ENCODE measurements at regions not wholly inside any gene's neighbourhood (a gene's known extent, or its start where the extent isn't known, plus 50 kb on each side); places are given as distances from the start of the nearest gene placed in this dataset.

GRCh38 chr2:53455094-53455493 is 312.5 kb upstream of the CHAC2 start:
- Mint-ChIP-seq H3K27ac (no peak overlapping the region), H3K4me1 (no peaks in the 10 kb centered on the region), H3K36me3 (no peaks in the 10 kb centered on the region), H3K4me3 (no peak overlapping the region), H3K27me3 (no peaks in the 10 kb centered on the region), H3K9me3 (no peaks in the 10 kb centered on the region)

DNA sequence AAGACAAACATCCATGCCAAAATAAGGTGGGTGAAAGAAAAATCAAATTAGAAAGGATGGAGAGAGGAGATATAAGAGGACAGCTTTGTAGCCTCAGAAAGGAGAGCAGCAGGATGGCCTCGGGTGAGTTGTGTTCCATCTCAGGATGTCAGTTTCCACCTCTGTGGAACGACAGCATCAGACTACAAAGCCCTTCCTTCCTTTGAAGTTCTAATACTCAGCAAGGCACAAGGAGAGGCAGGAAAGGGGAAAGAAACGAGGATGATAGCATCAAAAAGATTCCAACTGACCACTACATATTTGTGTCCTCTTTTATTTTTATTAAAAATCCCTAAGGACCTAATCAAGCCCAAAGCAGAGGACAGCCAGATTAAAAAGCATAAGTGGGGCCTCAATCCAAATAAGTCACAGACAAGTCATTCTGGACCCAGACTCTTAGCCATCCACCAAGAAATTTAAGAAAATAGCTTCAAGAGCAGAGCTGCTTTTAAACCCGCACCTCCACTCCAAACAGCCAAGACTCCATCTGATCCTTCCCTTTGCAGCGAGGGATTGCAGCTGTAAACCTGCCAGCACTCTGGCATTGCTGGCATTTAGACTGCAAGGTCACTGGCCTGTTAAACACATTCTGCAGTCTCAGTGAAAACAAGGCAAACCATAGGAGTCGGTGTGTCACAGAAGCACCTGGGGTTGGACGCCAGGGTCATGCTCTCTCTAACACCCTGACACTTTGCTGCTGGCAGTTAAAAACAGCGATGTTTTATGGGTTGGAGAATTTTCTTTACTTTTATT is 314.5 kb upstream of the CHAC2 start:
- H3K4me1 Mint-ChIP-seq = no peaks in the 10 kb centered on the region
- H3K27ac Mint-ChIP-seq = no peak overlapping the region
- no peaks in the 10 kb centered on the region for H3K27me3 Mint-ChIP-seq
- H3K4me3 Mint-ChIP-seq = no peak overlapping the region
- no peaks in the 10 kb centered on the region for H3K9me3 Mint-ChIP-seq
- no peaks in the 10 kb centered on the region for H3K36me3 Mint-ChIP-seq

DNA sequence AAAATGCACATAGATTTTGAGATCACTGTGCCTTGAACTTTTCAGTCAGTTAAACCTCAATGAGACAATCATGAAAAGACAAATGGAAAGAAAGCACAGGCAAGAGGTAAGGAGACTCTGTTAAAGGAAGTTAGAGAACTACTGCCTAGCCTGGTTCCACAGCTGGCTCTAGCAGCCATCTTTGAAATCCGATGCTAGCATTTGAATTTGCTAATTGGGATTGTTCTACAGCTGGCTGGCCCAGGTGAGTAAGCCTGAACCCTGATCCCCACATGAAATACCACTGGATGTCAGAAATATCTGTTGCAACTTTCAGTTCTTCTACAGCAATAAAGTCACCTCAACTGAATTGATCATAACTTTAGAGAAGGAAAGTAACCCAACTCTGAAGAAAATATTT is 315.2 kb upstream of the CHAC2 start:
- no peak overlapping the region for H3K27ac Mint-ChIP-seq
- H3K36me3 Mint-ChIP-seq = no peaks in the 10 kb centered on the region
- no peak overlapping the region for H3K4me3 Mint-ChIP-seq
- no peaks in the 10 kb centered on the region for H3K27me3 Mint-ChIP-seq
- H3K9me3 Mint-ChIP-seq = no peaks in the 10 kb centered on the region
- no peaks in the 10 kb centered on the region for H3K4me1 Mint-ChIP-seq

DNA sequence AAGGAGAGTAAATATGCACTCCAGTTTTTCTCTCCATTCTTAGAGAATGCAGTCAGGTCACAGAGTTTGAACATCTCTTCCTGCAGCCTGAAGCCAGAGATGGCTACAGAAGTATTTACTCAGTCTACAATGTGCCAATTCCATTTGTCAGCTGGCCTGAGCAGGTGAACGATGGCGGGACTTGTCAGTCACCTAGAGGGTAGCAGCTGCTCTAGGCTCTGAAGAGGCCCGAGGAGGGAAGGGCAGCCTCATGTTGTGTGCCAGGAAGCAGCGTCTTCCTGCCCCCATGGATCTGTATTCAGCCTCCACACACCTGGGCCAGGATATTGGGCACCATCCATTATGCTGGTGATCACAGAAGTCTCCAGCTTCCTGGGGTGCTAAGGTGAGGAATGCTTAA is 316.7 kb upstream of the CHAC2 start:
- no peaks in the 10 kb centered on the region for H3K9me3 Mint-ChIP-seq
- no peaks in the 10 kb centered on the region for H3K4me1 Mint-ChIP-seq
- H3K27me3 Mint-ChIP-seq = no peaks in the 10 kb centered on the region
- no peak overlapping the region for H3K4me3 Mint-ChIP-seq
- no peak overlapping the region for H3K27ac Mint-ChIP-seq
- no peaks in the 10 kb centered on the region for H3K36me3 Mint-ChIP-seq

DNA sequence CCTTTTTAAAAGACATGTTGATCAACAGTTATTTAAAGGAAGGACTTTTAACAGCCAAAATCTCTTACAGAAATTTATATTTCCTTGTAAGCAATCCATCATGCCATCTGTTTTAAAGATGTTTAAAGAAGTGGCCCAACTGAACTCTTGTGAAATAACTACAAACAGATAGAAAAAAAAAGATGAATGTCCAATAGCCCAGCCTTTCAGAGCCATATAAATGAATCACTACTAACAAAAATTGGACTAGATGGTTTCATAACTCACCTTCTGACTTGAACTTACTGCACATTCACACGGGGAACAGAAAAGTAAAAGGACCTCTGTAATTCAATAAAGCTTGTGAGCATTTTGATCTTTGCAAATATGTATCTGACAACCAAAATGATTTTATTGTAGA is 319.0 kb upstream of the CHAC2 start:
- H3K9me3 Mint-ChIP-seq = no peaks in the 10 kb centered on the region
- H3K27ac Mint-ChIP-seq = no peak overlapping the region
- H3K4me3 Mint-ChIP-seq = no peak overlapping the region

DNA sequence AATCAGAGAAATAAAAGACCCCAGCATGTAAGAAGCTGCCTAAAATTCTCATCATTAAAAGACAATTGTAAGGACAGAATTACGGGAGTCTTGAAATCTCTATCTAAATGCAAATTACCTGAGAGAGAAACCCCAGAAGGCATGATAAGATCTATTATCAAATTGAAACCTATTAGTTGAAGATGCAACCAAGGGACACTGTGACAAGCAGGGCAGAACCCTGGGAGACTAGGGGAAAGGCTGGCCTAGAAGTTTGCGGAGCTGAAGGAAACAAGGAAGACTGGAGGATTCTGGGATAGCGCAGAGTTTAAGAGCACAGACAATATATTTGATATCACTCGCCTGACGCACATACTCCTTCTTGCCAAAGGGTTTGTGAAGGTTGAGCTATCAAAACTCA is 319.5 kb upstream of the CHAC2 start:
- Mint-ChIP-seq H3K9me3 (no peaks in the 10 kb centered on the region), H3K4me3 (no peak overlapping the region), H3K36me3 (no peaks in the 10 kb centered on the region), H3K27me3 (no peaks in the 10 kb centered on the region), H3K27ac (no peak overlapping the region), H3K4me1 (no peaks in the 10 kb centered on the region)

More for the DNA sequence above, 319.0 kb upstream of the CHAC2 start:
- Mint-ChIP-seq H3K4me1 (no peaks in the 10 kb centered on the region), H3K27me3 (no peaks in the 10 kb centered on the region), H3K36me3 (no peaks in the 10 kb centered on the region)

DNA sequence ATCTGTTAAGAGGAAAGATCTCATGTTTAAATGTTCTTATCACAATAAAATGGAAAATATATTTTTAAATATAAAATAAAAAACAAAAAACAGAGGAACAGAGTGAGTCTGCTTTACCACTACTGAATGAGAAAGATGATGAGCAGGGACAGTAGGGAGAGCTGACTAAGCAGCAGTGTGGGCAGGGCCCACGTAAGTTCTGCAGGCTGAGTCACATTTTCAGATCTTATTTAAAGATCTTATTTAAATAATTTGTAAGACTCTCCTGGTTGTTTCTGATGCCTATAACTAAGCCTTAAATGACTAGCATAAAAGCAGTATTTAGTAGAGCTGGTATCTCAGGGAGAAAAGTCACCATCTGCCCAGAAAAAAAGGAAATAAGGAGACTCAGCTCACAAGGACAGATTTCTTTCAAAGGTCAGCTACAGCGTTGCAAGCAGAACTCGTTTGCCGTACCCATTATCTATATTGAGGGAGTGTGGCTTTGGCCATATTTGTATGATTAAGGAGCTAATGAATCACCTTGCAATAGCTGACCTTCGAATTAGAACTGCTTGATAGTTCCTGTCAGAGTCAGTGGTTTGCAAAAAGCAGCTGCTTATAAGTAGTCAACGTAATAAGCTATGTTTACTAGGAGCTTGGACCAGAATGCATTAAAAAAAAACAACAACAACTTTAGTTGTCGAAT is 322.1 kb upstream of the CHAC2 start:
- no peak overlapping the region for H3K4me3 Mint-ChIP-seq
- H3K4me1 Mint-ChIP-seq = no peaks in the 10 kb centered on the region
- H3K36me3 Mint-ChIP-seq = no peaks in the 10 kb centered on the region
- H3K27me3 Mint-ChIP-seq = no peaks in the 10 kb centered on the region
- H3K9me3 Mint-ChIP-seq = no peaks in the 10 kb centered on the region
- no peak overlapping the region for H3K27ac Mint-ChIP-seq

DNA sequence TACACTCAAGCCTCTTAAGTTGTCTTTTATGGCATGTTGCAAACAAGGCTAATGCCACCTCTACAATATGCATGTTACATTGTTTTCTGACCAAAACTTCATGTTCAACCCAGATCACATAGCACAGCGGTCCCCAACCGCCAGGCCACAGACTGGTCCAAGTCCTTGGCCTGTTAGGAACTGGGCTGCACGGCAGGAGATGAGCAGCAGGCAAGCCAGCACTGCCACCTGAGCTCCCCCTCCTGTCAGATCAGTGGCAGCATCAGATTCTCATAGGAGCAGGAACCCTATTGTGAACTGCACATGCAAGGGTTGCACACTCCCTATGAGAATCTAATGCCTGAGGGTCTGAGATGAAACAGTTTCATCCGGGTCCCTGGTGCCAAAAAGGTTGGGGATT is 324.8 kb upstream of the CHAC2 start:
- Mint-ChIP-seq H3K4me3 (no peak overlapping the region), H3K27me3 (peaks cover 3% of the 10 kb centered on the region), H3K27ac (no peak overlapping the region), H3K9me3 (no peaks in the 10 kb centered on the region), H3K4me1 (no peaks in the 10 kb centered on the region), H3K36me3 (no peaks in the 10 kb centered on the region)

DNA sequence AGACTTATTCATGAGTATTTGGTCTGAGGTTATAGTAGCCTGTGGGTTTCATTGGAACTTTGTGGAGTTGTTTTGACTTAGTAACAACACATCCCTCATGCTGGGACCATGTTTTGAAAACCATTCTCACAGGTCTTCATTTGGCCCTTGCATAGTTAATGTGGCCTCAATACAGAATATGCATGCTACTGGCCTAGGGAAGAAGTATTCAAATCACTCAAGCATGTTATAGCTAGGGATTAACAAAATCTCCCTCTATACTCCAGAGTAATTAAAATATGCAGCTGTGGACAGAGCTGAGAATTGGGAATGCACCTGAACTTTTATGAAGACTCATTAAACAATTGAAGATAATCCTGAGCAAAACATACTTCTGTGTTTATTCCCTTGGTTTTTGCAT is 325.5 kb upstream of the CHAC2 start:
- Mint-ChIP-seq H3K9me3 (no peaks in the 10 kb centered on the region), H3K36me3 (no peaks in the 10 kb centered on the region), H3K4me3 (no peak overlapping the region), H3K27ac (no peak overlapping the region), H3K4me1 (no peaks in the 10 kb centered on the region), H3K27me3 (peaks cover 3% of the 10 kb centered on the region)

- Mint-ChIP-seq H3K36me3 (no peaks in the 10 kb centered on the region), H3K4me1 (no peaks in the 10 kb centered on the region), H3K27ac (no peak overlapping the region), H3K27me3 (peaks cover 5% of the 10 kb centered on the region), H3K9me3 (no peaks in the 10 kb centered on the region), H3K4me3 (no peak overlapping the region)
Measured at GRCh38 chr2:53438692-53439091, 328.9 kb upstream of the CHAC2 start.

DNA sequence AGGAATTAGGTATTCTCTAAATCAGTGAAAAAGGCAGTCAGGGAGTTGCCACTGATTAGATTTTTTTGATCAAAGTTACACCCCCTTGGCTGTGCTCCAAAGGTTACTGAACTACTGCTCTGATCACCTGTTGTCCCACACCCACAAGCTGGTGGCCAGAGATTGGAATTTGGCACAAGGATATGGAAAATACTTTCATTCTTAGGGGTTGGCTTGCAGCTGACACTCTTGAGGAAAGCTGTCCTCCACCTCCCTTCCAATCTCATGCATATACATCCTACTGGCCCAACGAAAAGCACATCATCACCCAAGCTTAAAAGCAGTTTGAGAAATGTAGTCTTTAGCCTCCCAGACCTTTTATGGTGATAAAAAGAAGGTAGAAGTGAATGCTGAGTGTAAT is 329.5 kb upstream of the CHAC2 start:
- peaks cover 5% of the 10 kb centered on the region for H3K27me3 Mint-ChIP-seq
- H3K27ac Mint-ChIP-seq = no peak overlapping the region
- no peaks in the 10 kb centered on the region for H3K36me3 Mint-ChIP-seq
- H3K4me1 Mint-ChIP-seq = no peaks in the 10 kb centered on the region
- no peaks in the 10 kb centered on the region for H3K9me3 Mint-ChIP-seq
- no peak overlapping the region for H3K4me3 Mint-ChIP-seq

DNA sequence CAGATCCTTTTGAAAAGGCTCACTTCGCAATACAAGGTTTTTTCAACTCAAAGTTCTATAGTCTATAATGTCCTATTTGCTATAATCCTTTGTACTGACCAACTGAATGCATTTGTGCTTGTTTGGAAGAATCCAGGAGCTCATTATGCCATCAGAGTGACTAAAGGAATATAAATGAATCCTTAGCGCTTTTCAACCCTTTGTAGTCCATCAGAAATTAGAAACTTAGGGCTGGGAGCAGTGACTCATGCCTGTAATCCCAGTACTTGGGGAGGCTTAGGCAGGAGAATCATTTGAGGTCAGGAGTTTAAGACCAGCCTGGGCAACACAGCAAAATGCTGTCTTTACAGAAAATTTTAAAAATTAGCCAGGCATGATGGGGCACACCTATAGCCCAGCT is 330.2 kb upstream of the CHAC2 start:
- H3K4me1 Mint-ChIP-seq = no peaks in the 10 kb centered on the region
- H3K27ac Mint-ChIP-seq = no peak overlapping the region
- no peak overlapping the region for H3K4me3 Mint-ChIP-seq
- no peaks in the 10 kb centered on the region for H3K36me3 Mint-ChIP-seq
- peaks cover 5% of the 10 kb centered on the region for H3K27me3 Mint-ChIP-seq
- no peaks in the 10 kb centered on the region for H3K9me3 Mint-ChIP-seq

DNA sequence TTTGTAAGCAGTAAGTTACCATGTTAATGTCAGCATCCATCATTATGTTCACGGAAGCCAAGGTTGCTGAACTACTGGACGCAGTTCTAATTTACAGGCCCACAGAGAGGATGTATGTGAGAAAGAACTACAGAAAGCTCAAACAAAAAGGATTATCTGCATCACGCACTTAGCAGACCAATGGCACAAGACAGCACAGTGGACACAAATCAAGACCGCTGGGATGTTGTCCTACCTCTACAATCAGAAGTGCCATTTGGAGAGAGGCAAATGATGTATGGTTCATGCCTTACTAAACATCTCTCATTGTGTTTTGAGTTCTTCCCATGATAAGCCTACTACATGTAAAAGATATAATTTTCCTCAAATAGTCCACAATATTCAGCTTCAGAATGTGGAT is 330.7 kb upstream of the CHAC2 start:
- Mint-ChIP-seq H3K9me3 (no peaks in the 10 kb centered on the region), H3K36me3 (no peaks in the 10 kb centered on the region), H3K27ac (no peak overlapping the region), H3K27me3 (peaks cover 5% of the 10 kb centered on the region), H3K4me1 (no peaks in the 10 kb centered on the region), H3K4me3 (no peak overlapping the region)

GRCh38 chr2:53435610-53436009 is 332.0 kb upstream of the CHAC2 start:
- Mint-ChIP-seq H3K4me1 (no peaks in the 10 kb centered on the region), H3K4me3 (no peak overlapping the region), H3K27me3 (peaks cover 5% of the 10 kb centered on the region), H3K27ac (no peak overlapping the region), H3K9me3 (no peaks in the 10 kb centered on the region), H3K36me3 (no peaks in the 10 kb centered on the region)

GRCh38 chr2:53434466-53434865 is 333.1 kb upstream of the CHAC2 start:
- Mint-ChIP-seq H3K9me3 (no peaks in the 10 kb centered on the region), H3K27me3 (peaks cover 5% of the 10 kb centered on the region), H3K4me1 (no peaks in the 10 kb centered on the region), H3K36me3 (no peaks in the 10 kb centered on the region), H3K27ac (no peak overlapping the region), H3K4me3 (no peak overlapping the region)

- Mint-ChIP-seq H3K27me3 (peaks cover 2% of the 10 kb centered on the region), H3K27ac (no peak overlapping the region), H3K4me3 (no peak overlapping the region), H3K4me1 (no peaks in the 10 kb centered on the region), H3K36me3 (no peaks in the 10 kb centered on the region), H3K9me3 (no peaks in the 10 kb centered on the region)
Measured at GRCh38 chr2:53432936-53433335, 334.7 kb upstream of the CHAC2 start.

Data from IgD-negative memory B cell (primary cell).